GM23338 (cell line): ENCODE measurements at regions not wholly inside any gene's neighbourhood (a gene's known extent, or its start where the extent isn't known, plus 50 kb on each side); places are given as distances from the start of the nearest gene placed in this dataset.

Experiments used
- ATAC-seq: fragments of 200-7000 bp; cut with Tn5 transposase; 3 replicates; pipeline ENCODE4 v1.9.1; 2020
- DNase-seq: peaks from one replicate; pipeline ENCODE4 v3.0.0-alpha.2; 2015; ENCODE audit warnings: low spot score
- H2AFZ ChIP-seq: fragments of 200-600 bp; sonication (generic); 2 replicates; pipeline ENCODE4 v1.8.0; 2016; ENCODE audit warnings: antibody characterized with exemption, mild to moderate bottlenecking, moderate library complexity
- H3F3A ChIP-seq: fragments of 200-600 bp; sonication (generic); replicated peaks from 2 replicates; pipeline ENCODE4 v1.8.0; 2017; ENCODE audit warnings: antibody characterized with exemption, mixed run types, low read depth
- H3K27ac ChIP-seq: fragments of 200-600 bp; sonication (generic); 2 replicates; pipeline ENCODE4 v1.6.1; 2016; ENCODE audit warnings: low read depth
- H3K27me3 ChIP-seq: fragments of 200-600 bp; sonication (generic); 2 replicates; pipeline ENCODE4 v1.8.0; 2016; ENCODE audit warnings: mild to moderate bottlenecking, mixed run types, moderate library complexity; ENCODE audit not compliant: insufficient read depth
- H3K36me3 ChIP-seq: fragments of 200-600 bp; sonication (generic); 2 replicates; pipeline ENCODE4 v1.8.0; 2016; ENCODE audit warnings: mild to moderate bottlenecking; ENCODE audit not compliant: insufficient read depth
- H3K4me1 ChIP-seq: fragments of 200-600 bp; sonication (generic); 2 replicates; pipeline ENCODE4 v1.8.0; 2016; ENCODE audit warnings: mild to moderate bottlenecking, moderate library complexity; ENCODE audit not compliant: insufficient read depth
- H3K4me2 ChIP-seq: fragments of 200-600 bp; sonication (generic); 2 replicates; pipeline ENCODE4 v1.7.1; 2017; ENCODE audit warnings: mixed run types
- H3K4me3 ChIP-seq: fragments of 200-600 bp; sonication (generic); 2 replicates; pipeline ENCODE4 v1.6.1; 2016; ENCODE audit warnings: mixed run types
- H3K79me2 ChIP-seq: fragments of 200-600 bp; sonication (generic); replicated peaks from 2 replicates; pipeline ENCODE4 v1.8.0; 2017; ENCODE audit warnings: mild to moderate bottlenecking; ENCODE audit not compliant: insufficient read depth
- H3K9me2 ChIP-seq: fragments of 200-600 bp; sonication (generic); 2 replicates; pipeline ENCODE4 v1.8.0; 2017; ENCODE audit not compliant: insufficient read depth
- H4K20me1 ChIP-seq: fragments of 200-600 bp; sonication (generic); replicated peaks from 2 replicates; pipeline ENCODE4 v1.8.0; 2017; ENCODE audit warnings: mild to moderate bottlenecking; ENCODE audit not compliant: insufficient read depth
- H3K27ac Mint-ChIP-seq: 2 replicates; pipeline ENCODE4 v1.8.0; 2020; ENCODE audit warnings: inconsistent platforms, mild to moderate bottlenecking, moderate library complexity, mixed read lengths
- H3K27me3 Mint-ChIP-seq: 3 replicates; pipeline ENCODE4 v1.8.0; 2022; ENCODE audit warnings: low read depth, mild to moderate bottlenecking, moderate library complexity, mixed read lengths, inconsistent platforms; ENCODE audit not compliant: insufficient read depth, poor library complexity
- H3K36me3 Mint-ChIP-seq: 3 replicates; pipeline ENCODE4 v1.8.0; 2021; ENCODE audit warnings: low read depth, mild to moderate bottlenecking, inconsistent platforms, moderate library complexity, mixed read lengths
- H3K4me1 Mint-ChIP-seq: 3 replicates; pipeline ENCODE4 v1.8.0; 2020; ENCODE audit warnings: mild to moderate bottlenecking, inconsistent platforms, mixed read lengths
- H3K4me3 Mint-ChIP-seq: 3 replicates; pipeline ENCODE4 v1.8.0; 2021; ENCODE audit warnings: moderate library complexity, mild to moderate bottlenecking, inconsistent platforms, mixed read lengths
- H3K9me3 Mint-ChIP-seq: 3 replicates; pipeline ENCODE4 v1.8.0; 2020; ENCODE audit warnings: moderate library complexity, mild to moderate bottlenecking, inconsistent platforms, mixed read lengths
- CREB1 ChIP-seq: fragments of 250-450 bp; sonication (Bioruptor Pico); IDR thresholded peaks from 2 replicates; pipeline ENCODE4 v1.5.0; 2020; ENCODE audit warnings: low read depth, mild to moderate bottlenecking, moderate library complexity
- CTCF ChIP-seq, 2 experiments: fragments of 200-600 bp in 1 of 2; sonication (generic) in 1 of 2; conservative IDR thresholded peaks; 2 replicates each; pipeline versions ENCODE4 v1.5.1 to v1.6.1; 2016 to 2017; ENCODE audit warnings: antibody characterized with exemption in 2 of 2, low read depth in 2 of 2, mild to moderate bottlenecking in 2 of 2, moderate library complexity in 1 of 2
- ETS1 ChIP-seq: IDR thresholded peaks from 2 replicates; pipeline ENCODE4 v1.6.1; 2016; ENCODE audit warnings: antibody characterized with exemption
- EZH2 ChIP-seq: fragments of 200-600 bp; sonication (generic); IDR thresholded peaks from one replicate; pipeline ENCODE4 v1.8.0; 2017; ENCODE audit warnings: antibody characterized with exemption, mild to moderate bottlenecking, low read depth; ENCODE audit not compliant: unreplicated experiment
- EZH2phosphoT487 ChIP-seq: fragments of 200-600 bp; sonication (generic); IDR thresholded peaks from one replicate; pipeline ENCODE4 v1.8.1; 2018; ENCODE audit warnings: antibody characterized with exemption; ENCODE audit not compliant: unreplicated experiment
- JUNB ChIP-seq: IDR thresholded peaks from one replicate; pipeline ENCODE4 v1.6.1; 2016; ENCODE audit warnings: antibody characterized with exemption; ENCODE audit not compliant: unreplicated experiment
- NANOG ChIP-seq: IDR thresholded peaks from 2 replicates; pipeline ENCODE4 v1.6.1; 2016; ENCODE audit warnings: antibody characterized with exemption, borderline replicate concordance
- POLR2AphosphoS5 ChIP-seq: IDR thresholded peaks from 2 replicates; pipeline ENCODE4 v1.6.1; 2016; ENCODE audit warnings: antibody characterized with exemption, low read depth
- STAT1 ChIP-seq: IDR thresholded peaks from one replicate; pipeline ENCODE4 v1.6.1; 2016; ENCODE audit warnings: antibody characterized with exemption; ENCODE audit not compliant: unreplicated experiment
- ZNF114 ChIP-seq: fragments of 250-450 bp; sonication (Bioruptor Pico); IDR thresholded peaks from 2 replicates; pipeline ENCODE4 v1.5.0; 2020; ENCODE audit warnings: mild to moderate bottlenecking, moderate library complexity
- ZNF331 ChIP-seq: fragments of 250-450 bp; sonication (Bioruptor Pico); IDR thresholded peaks from 2 replicates; pipeline ENCODE4 v1.5.0; 2020; ENCODE audit warnings: low read depth, mild to moderate bottlenecking, moderate library complexity
- TF ChIP-seq, protein P1 (sequence below): IDR thresholded peaks from one replicate; pipeline ENCODE4 v1.6.1; 2018; ENCODE audit warnings: antibody characterized with exemption; ENCODE audit not compliant: unreplicated experiment

DNA sequence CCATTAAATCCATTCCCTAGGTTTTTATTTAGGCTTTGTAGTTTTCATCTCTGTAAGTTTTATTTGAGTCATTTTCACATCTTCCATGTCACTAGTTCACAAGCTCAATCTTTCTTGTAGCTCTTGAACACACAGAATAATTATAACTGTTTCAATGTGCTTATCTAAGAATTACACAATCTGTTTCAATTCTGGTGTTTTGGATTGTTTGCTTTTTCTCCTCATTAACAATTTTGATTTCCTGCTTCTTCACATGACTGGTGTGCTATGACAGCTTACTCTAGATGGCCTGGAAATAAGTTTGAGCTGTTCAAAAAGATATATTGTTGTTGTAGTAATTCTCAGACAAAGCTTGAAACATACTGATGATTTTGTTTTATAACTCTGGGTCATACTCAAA is 1974.1 kb upstream of the NUDT12 start:
- no peak overlapping the region for H3K27ac Mint-ChIP-seq
- H3K36me3 Mint-ChIP-seq = no peaks in the 10 kb centered on the region; the same call in 2 of the 3 replicates
- Histone ChIP-seq H3F3A (no peaks in the 10 kb centered on the region), H3K9me2 (no peaks in the 10 kb centered on the region), H4K20me1 (no peaks in the 10 kb centered on the region), H3K27ac (no peak overlapping the region), H3K4me1 (no peaks in the 10 kb centered on the region; the same call in 1 of the 2 replicates), H3K27me3 (no peaks in the 10 kb centered on the region), H3K4me2 (no peak overlapping the region), H3K36me3 (no peaks in the 10 kb centered on the region), H3K79me2 (no peaks in the 10 kb centered on the region), H3K4me3 (no peak overlapping the region), H2AFZ (no peak overlapping the region)
- no peak for DNase-seq
- TF ChIP-seq ZNF114 (CRISPR knock-in tag) = no peak
- no peaks in the 10 kb centered on the region for H3K9me3 Mint-ChIP-seq
- H3K4me1 Mint-ChIP-seq = peaks cover 9% of the 10 kb centered on the region; the same call in 2 of the 3 replicates
- H3K4me3 Mint-ChIP-seq = no peak overlapping the region
- ATAC-seq = no peak
- no peaks in the 10 kb centered on the region for H3K27me3 Mint-ChIP-seq

GRCh38 chr5:105530716-105531261 is 1968.2 kb upstream of the NUDT12 start:
- Histone ChIP-seq H3K4me1 (no peaks in the 10 kb centered on the region), H3F3A (no peaks in the 10 kb centered on the region), H3K9me2 (peaks cover 11% of the 10 kb centered on the region), H3K4me3 (no peak overlapping the region), H3K79me2 (no peaks in the 10 kb centered on the region), H3K27ac (no peak overlapping the region), H3K4me2 (no peak overlapping the region), H3K36me3 (0 out of 2 replicates have a peak, but pooled peaks cover 4% of the 10 kb centered on the region), H2AFZ (peak overlapping the region; percentile 45; the same call in 1 of the 2 replicates), H3K27me3 (no peaks in the 10 kb centered on the region), H4K20me1 (no peaks in the 10 kb centered on the region)
- H3K36me3 Mint-ChIP-seq = peaks cover 22% of the 10 kb centered on the region
- H3K9me3 Mint-ChIP-seq = peaks cover 27% of the 10 kb centered on the region
- H3K27ac Mint-ChIP-seq = no peak overlapping the region
- no peaks in the 10 kb centered on the region for H3K4me1 Mint-ChIP-seq
- TF ChIP-seq STAT1 = no peak
- TF ChIP-seq POLR2AphosphoS5 = no peak
- TF ChIP-seq ZNF331 (CRISPR knock-in tag) = no peak
- TF ChIP-seq EZH2 = no peak
- TF ChIP-seq, protein P1, sequence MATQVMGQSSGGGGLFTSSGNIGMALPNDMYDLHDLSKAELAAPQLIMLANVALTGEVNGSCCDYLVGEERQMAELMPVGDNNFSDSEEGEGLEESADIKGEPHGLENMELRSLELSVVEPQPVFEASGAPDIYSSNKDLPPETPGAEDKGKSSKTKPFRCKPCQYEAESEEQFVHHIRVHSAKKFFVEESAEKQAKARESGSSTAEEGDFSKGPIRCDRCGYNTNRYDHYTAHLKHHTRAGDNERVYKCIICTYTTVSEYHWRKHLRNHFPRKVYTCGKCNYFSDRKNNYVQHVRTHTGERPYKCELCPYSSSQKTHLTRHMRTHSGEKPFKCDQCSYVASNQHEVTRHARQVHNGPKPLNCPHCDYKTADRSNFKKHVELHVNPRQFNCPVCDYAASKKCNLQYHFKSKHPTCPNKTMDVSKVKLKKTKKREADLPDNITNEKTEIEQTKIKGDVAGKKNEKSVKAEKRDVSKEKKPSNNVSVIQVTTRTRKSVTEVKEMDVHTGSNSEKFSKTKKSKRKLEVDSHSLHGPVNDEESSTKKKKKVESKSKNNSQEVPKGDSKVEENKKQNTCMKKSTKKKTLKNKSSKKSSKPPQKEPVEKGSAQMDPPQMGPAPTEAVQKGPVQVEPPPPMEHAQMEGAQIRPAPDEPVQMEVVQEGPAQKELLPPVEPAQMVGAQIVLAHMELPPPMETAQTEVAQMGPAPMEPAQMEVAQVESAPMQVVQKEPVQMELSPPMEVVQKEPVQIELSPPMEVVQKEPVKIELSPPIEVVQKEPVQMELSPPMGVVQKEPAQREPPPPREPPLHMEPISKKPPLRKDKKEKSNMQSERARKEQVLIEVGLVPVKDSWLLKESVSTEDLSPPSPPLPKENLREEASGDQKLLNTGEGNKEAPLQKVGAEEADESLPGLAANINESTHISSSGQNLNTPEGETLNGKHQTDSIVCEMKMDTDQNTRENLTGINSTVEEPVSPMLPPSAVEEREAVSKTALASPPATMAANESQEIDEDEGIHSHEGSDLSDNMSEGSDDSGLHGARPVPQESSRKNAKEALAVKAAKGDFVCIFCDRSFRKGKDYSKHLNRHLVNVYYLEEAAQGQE = no peak
- no peak for TF ChIP-seq CREB1 (CRISPR knock-in tag)
- no peak for TF ChIP-seq NANOG
- TF ChIP-seq EZH2phosphoT487 = no peak
- no peak for TF ChIP-seq ZNF114 (CRISPR knock-in tag)
- no peak for TF ChIP-seq JUNB
- TF ChIP-seq ETS1 = no peak
- TF ChIP-seq CTCF (conservative IDR thresholded peaks at IDR 0.05; ENCODE audit: low read depth in 2 of 2) = no peak
- no peak for ATAC-seq
- no peak overlapping the region for H3K4me3 Mint-ChIP-seq
- no peaks in the 10 kb centered on the region for H3K27me3 Mint-ChIP-seq
- DNase-seq = peak; percentile 9
